ENCODE measurements at regions not wholly inside any gene's neighbourhood (a gene's known extent, or its start where the extent isn't known, plus 50 kb on each side); places are given as distances from the start of the nearest gene placed in this dataset.
"Not testable (repeated sequence)": the region's sequence is repeated elsewhere in the genome, so short reads cannot be mapped to it uniquely, and the experiment has no call there.

DNA sequence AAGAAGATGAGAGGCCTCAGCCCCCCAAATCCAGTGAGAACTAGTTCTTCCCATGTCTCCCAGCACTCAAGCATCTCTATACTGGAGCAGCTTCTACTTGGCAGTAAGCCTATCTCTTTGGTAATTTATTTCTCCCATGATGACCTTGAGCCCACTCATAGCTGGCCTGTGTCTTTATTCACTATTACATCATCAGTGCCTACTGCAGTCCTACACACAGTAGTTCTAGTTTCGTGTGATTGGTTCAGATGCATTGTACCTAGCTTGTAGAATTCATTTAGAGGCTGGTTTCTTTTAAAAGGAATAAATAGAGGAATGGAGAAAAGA lies 255.6 kb upstream of the ZFP64 start:
- no peak for DNase-seq (ENCODE audit: extremely low read depth, low read depth, low spot score)

DNA sequence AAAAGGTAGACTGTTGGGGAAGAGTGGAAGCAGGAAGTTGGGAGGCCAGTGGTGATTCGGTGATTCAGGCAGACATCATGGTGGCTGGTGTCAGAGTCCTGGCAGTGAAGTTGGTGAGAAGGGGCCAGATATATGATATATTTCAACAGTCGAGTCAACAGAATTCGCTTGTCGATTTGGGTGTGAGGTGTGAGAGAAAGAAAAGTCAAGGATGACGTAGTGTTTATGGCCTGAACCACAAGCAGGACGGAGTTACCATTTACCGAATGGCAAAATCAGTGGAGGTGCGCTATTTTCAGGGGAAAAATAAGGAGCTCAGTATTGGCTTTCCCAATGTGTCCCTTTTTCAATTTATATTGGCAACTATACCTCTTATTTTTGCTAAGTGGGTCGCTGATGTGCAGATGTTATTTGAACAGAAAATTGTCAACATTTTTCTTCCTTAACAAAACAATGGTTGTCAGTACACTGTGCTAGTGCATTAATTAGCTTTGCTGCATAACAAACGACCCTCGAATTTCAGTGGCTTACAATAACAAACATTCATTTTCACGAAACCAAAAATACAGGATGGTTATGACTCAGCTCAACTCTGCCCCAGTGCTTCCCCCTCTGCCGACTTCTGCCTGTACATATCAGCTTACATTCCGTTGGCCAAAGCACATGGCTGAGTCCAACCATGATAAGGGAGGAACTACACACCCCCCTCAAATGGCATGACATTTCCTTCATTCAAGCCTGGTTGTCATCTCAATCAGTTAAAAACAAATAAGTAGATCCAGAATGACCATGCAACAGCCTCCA lies 255.0 kb upstream of the ZFP64 start:
- no peak for DNase-seq (ENCODE audit: extremely low read depth, low read depth, low spot score)

GRCh38 chr20:52444455-52444854 lies 252.9 kb upstream of the ZFP64 start:
- no peak for DNase-seq (ENCODE audit: extremely low read depth, low read depth, low spot score)

GRCh38 chr20:52443874-52444273 lies 252.3 kb upstream of the ZFP64 start:
- no peak for DNase-seq (ENCODE audit: extremely low read depth, low read depth, low spot score)

DNA sequence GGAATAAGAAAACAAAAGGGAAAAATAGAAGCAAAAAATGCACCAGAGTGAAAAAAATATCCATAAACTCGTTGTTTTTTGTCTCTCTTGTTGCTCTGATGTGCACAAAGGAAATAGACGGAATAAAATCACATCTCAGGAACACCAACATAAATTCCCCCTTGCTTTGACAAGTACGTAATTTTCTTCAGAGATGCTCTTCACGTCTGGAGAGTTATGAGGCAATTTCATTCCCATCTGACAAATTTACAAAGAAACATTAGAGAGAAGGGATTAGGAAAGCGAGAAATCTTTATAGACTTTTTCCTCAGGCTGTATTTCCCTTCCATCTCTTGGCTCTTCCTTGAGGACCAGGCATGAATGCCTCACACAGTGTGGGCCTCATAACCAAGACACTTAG lies 250.1 kb upstream of the ZFP64 start:
- no peak for DNase-seq (ENCODE audit: extremely low read depth, low read depth, low spot score)

- no peak for DNase-seq (ENCODE audit: extremely low read depth, low read depth, low spot score)
These were observed 247.8 kb upstream of the ZFP64 start for GRCh38 chr20:52439375-52439774.

GRCh38 chr20:52438326-52438963 lies 246.9 kb upstream of the ZFP64 start:
- no peak for DNase-seq (ENCODE audit: extremely low read depth, low read depth, low spot score)

DNA sequence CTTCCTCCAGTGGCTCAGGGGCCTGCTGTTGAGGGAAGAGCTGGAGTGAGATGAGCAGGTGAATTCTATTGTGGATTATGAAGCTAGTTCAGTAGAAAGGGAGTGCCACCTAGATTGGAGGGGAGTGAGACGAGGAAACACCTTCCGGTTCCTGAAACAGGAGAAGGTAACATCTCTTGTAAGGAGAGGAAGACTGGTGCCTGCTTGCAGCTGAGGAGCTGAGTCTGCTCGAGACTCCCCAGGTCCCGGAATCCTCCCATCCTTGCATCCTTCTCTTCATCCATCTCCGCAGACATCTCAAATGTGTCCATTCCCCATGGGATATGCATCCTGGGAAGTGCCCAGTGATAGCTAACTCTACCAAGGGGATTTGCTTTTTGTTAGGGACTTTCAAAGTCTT lies 242.9 kb upstream of the ZFP64 start:
- DNase-seq (ENCODE audit: extremely low read depth, low read depth, low spot score) = no peak

GRCh38 chr20:52434041-52434425 lies 242.5 kb upstream of the ZFP64 start:
- no peak for DNase-seq (ENCODE audit: extremely low read depth, low read depth, low spot score)

DNA sequence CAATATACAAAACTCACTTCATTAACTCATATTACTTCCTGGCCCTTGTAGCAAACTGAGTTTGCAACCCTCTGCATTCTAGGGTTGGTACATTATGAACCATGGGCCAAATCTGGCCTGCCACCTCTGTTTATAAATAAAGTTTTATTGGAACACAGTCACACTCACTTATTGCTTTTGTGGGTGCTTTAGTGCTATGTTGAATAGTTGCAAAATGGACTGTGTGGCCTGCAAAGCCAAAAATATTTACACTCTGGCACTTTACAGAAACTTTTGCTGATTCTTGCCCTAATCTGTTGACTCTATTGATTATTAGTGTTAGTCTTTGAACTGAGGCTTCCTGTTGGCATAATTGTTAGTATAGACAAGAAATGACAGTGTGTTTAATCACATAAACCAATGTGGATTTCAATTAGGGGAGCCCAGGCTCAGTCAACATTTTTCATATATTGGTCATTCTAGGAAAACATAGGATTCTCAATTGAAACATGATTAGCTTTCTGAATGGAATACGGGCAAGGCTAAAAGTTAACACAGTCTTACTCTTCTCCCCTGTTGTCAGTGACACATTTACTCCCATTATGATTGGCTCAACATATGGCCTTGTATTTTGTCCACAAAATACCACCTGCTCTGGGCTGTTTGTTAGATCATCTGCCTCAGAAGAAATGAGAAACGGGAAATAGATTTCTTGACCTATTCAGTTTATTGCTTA lies 241.9 kb upstream of the ZFP64 start:
- no peak for DNase-seq (ENCODE audit: extremely low read depth, low read depth, low spot score)

DNA sequence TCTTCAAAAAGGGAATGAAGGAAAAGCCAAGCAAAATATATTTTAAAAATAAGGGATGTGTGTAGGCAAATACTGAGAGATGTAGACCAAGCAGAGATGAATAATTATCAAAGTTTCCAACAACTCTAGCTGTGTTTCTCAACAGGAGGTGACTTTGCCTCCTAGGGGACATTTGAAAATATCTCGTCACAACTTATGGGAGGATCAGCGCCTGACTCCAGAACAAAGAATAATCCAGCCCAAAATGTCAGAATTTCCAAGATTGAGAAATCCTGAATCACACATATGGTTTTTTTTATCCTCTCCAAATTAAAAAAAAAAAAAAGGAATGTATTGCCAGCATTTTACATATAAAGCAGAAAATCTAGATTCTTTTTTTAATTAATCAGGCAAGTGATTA lies 241.2 kb upstream of the ZFP64 start:
- no peak for DNase-seq (ENCODE audit: extremely low read depth, low read depth, low spot score)

DNA sequence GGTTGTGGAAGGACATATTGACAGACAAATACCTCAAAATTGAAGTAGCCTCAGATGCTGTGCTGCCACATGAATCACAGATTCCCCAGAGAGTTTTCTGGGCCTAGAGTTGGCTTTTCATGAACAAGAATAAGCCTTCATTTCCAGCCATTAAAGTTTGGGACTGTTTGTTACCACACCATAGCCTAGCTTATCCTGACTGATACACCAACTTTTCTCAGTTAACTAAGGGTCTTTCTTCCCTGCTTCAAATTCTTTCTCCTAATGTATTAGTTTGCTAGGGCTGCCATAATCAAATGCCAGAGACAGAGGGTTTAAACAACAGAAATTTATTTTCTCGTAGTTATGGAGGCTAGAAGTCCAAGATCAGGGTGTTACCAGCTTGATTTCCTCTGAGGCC lies 237.4 kb upstream of the ZFP64 start:
- DNase-seq (ENCODE audit: extremely low read depth, low read depth, low spot score) = no peak

- DNase-seq (ENCODE audit: extremely low read depth, low read depth, low spot score) = no peak
These were observed 236.4 kb upstream of the ZFP64 start for GRCh38 chr20:52427960-52428359.

- no peak for DNase-seq (ENCODE audit: extremely low read depth, low read depth, low spot score)
These were observed 235.3 kb upstream of the ZFP64 start for GRCh38 chr20:52426856-52427255.

GRCh38 chr20:52425701-52426100 lies 234.1 kb upstream of the ZFP64 start:
- DNase-seq (ENCODE audit: extremely low read depth, low read depth, low spot score) = no peak

- DNase-seq (ENCODE audit: extremely low read depth, low read depth, low spot score) = no peak
These were observed 233.7 kb upstream of the ZFP64 start for GRCh38 chr20:52425253-52425652.

DNA sequence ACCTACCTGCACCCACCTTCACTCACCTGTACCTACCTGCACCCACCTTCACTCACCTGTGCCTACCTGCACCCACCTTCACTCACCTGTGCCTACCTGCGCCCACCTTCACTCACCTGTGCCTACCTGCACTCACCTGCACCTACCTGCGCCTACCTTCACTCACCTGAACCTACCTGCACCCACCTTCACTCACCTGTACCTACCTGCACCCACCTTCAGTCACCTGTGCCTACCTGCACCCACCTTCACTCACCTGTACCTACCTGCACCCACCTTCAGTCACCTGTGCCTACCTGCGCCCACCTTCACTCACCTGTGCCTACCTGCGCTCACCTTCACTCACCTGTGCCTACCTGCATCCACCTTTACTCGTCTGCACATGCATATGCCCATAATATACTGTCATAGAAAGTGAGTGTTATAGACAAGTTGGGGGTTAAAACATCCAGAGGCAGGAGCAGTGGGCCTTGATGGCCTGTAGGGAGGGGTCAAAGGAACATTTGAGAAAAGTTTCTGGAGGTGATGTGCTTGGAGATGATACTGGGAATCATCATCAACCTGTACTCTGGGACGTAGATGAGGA lies 232.9 kb upstream of the ZFP64 start:
- not testable (repeated sequence) for DNase-seq (ENCODE audit: extremely low read depth, low read depth, low spot score)

DNA sequence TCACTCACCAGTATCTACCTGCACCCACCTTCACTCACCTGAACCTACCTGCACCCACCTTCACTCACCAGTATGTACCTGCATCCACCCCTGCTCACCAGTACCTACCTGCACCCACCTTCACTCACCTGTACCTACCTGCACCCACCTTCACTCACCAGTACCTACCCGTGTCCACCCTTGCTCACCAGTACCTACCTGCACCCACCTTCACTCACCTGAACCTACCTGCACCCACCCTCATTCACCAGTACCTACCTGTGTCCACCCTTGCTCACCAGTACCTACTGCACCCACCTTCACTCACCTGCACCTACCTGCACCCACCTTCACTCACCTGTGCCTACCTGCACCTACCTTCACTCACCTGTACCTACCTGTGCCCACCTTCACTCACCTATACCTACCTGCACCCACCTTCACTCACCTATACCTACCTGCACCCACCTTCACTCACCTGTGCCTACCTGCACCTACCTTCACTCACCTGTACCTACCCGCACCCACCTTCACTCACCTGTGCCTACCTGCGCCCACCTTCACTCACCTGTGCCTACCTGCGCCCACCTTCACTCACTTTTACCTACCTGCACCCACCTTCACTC lies 232.1 kb upstream of the ZFP64 start:
- DNase-seq (ENCODE audit: extremely low read depth, low read depth, low spot score) = not testable (repeated sequence)

DNA sequence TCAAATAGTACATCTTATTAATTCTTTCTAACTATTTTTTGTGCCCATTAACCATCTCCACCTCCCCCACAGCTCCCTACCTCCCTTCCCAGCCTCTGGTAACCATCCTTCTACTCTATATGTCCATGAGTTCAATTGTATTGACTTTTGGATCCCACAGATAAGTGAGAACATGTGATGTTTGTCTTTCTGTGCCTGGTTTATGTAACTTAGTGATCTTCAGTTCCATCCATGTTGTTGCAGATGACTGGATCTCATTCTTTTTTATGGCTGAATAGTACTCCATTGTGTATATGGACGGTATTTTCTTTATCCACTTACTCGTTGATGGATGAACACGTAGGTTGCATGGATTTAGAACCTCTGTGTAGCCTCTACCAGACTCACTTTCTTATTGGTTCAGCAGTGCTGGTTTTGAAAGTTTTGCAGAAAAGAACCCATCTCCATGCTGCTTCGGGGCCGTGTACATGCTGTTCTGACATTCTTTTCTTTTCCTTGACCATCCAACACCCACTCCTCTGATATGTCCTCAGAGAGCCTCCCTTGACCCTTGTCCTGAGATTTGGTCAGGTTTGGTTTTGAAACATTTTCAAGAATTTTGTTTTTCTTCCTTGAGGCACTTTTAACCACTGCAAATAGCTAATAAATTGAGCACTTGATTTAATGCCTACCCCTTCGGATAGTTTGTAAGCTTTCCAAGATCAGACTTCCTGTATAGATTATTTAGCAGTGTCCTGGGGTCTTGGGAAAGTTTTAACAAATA lies 231.2 kb upstream of the ZFP64 start:
- no peak for DNase-seq (ENCODE audit: extremely low read depth, low read depth, low spot score)

- DNase-seq (ENCODE audit: extremely low read depth, low read depth, low spot score) = no peak
These were observed 229.2 kb upstream of the ZFP64 start for GRCh38 chr20:52420805-52421204.

DNA sequence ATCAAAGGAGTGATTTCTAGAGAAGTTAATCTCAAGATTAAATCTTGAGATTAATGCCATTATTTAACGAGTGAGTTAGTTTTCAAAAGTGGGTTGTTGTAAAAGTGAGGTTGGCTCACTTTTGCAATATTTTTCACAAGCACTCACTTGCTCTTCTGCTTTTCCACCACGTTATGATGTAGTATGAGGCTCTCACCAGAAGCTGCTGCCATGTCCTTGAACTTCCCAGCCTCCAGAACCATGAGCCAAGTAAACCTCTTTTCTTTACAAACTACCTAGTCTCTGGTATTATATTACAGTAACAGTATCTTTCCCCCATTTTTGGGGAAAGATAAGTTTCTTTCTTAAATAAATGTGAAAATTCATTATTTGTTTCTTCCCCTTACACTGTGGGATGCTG lies 227.6 kb upstream of the ZFP64 start:
- no peak for DNase-seq (ENCODE audit: extremely low read depth, low read depth, low spot score)

Measured in glomerular endothelial cell (primary cell).